ENCODE measurements at regions not wholly inside any gene's neighbourhood (a gene's known extent, or its start where the extent isn't known, plus 50 kb on each side); places are given as distances from the start of the nearest gene placed in this dataset.
"Not testable (repeated sequence)": the region's sequence is repeated elsewhere in the genome, so short reads cannot be mapped to it uniquely, and the experiment has no call there.

DNA sequence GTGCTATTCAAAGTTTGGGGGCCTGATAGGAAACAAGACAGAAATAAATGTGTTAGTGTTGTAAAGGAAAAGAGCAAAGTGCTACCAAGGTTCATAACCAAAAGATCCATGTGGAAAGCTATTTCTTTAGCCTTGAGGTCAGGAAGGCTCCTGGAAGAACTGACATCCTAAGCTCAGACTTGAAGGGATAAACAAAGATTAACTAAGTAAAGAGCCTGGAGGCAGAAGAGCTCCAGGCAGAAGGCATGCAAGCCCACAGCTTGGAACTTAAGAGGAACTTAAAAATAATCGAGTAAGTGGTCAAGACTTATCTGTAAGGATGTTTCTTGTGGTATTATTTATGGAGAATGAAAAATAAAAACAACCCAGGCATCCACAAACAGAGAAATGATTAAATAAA, 245.0 kb upstream of the MGAT5 start:
- DNase-seq: no peak
- no CpG with 5 or more reads among the region's 1 CpG for WGBS (ENCODE audit: insufficient coverage, low lambda C conversion rate)
- no peak overlapping the region for H3K4me3 ChIP-seq (ENCODE audit: low read length)

DNA sequence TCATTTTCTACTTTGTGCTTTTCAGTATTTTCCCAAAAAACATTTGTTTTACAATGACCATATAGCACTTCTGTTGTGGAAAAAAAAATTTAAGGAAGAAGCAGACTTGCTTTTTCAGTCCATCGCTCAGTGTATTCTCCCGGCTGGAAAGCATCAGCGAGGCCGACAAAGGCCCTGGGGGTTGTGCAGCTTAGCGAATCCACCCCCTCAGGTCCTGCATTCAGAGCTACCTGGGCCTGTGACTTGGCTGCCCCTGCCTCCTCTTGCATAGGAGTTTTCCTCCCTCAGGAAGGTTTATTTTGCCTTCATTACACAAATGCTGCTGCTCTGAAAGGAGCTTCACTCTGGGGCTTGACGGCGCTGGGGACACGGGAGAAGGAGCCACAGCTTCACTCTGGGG, 244.4 kb upstream of the MGAT5 start:
- no peak for DNase-seq
- WGBS (ENCODE audit: insufficient coverage, low lambda C conversion rate): no CpG with 5 or more reads among the region's 8 CpGs

More for the DNA sequence above, 245.0 kb upstream of the MGAT5 start:
- Histone ChIP-seq H3K36me3 (ENCODE audit: control insufficient read depth, insufficient read depth, low read length) (no peaks in the 10 kb centered on the region), H3K27me3 (ENCODE audit: control insufficient read depth, insufficient read depth, low read length) (no peaks in the 10 kb centered on the region), H3K9me3 (ENCODE audit: control insufficient read depth, low read depth, low read length) (no peaks in the 10 kb centered on the region), H3K27ac (ENCODE audit: low read length) (no peak overlapping the region), H3K4me1 (ENCODE audit: control insufficient read depth, insufficient read depth, low read length) (no peaks in the 10 kb centered on the region)

DNA sequence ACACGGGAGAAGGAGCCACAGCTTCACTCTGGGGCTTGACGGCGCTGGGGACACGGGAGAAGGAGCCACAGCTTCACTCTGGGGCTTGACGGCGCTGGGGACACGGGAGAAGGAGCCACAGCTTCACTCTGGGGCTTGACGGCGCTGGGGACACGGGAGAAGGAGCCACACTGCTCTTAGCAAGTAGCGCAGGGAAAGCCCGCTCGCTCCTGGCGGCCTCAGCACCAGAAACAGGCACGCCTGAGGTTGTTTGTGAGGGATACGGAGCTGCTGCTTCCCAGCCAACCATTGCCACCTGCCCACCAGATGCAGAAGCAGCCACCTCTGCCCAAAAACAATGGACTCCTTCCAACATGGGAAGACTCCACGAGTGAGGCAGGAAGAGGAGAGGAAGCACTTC, 244.0 kb upstream of the MGAT5 start:
- not testable (repeated sequence) for DNase-seq; H3K4me1 ChIP-seq (ENCODE audit: control insufficient read depth, insufficient read depth, low read length); H3K9me3 ChIP-seq (ENCODE audit: control insufficient read depth, low read depth, low read length); H3K27me3 ChIP-seq (ENCODE audit: control insufficient read depth, insufficient read depth, low read length); H3K36me3 ChIP-seq (ENCODE audit: control insufficient read depth, insufficient read depth, low read length); H3K4me3 ChIP-seq (ENCODE audit: low read length); H3K27ac ChIP-seq (ENCODE audit: low read length)
- no CpG with 5 or more reads among the region's 17 CpGs for WGBS (ENCODE audit: insufficient coverage, low lambda C conversion rate)

More for the DNA sequence above, 244.4 kb upstream of the MGAT5 start:
- H3K9me3 ChIP-seq (ENCODE audit: control insufficient read depth, low read depth, low read length): no peaks in the 10 kb centered on the region
- no peak overlapping the region for H3K27ac ChIP-seq (ENCODE audit: low read length)
- no peaks in the 10 kb centered on the region for H3K27me3 ChIP-seq (ENCODE audit: control insufficient read depth, insufficient read depth, low read length)
- no peaks in the 10 kb centered on the region for H3K4me1 ChIP-seq (ENCODE audit: control insufficient read depth, insufficient read depth, low read length)
- H3K4me3 ChIP-seq (ENCODE audit: low read length): no peak overlapping the region
- H3K36me3 ChIP-seq (ENCODE audit: control insufficient read depth, insufficient read depth, low read length): no peaks in the 10 kb centered on the region

GRCh38 chr2:134011936-134012586, 241.8 kb upstream of the MGAT5 start:
- WGBS (ENCODE audit: insufficient coverage, low lambda C conversion rate): no CpG with 5 or more reads among the region's 6 CpGs

GRCh38 chr2:134014196-134014960, 239.5 kb upstream of the MGAT5 start:
- DNase-seq: no peak
- no peak overlapping the region for H3K27ac ChIP-seq (ENCODE audit: low read length)
- 100% methylated on average over 1 of the region's 3 CpGs for WGBS (ENCODE audit: insufficient coverage, low lambda C conversion rate)
- no peaks in the 10 kb centered on the region for H3K4me1 ChIP-seq (ENCODE audit: control insufficient read depth, insufficient read depth, low read length)
- H3K9me3 ChIP-seq (ENCODE audit: control insufficient read depth, low read depth, low read length): no peaks in the 10 kb centered on the region
- no peak overlapping the region for H3K4me3 ChIP-seq (ENCODE audit: low read length)
- H3K36me3 ChIP-seq (ENCODE audit: control insufficient read depth, insufficient read depth, low read length): no peaks in the 10 kb centered on the region
- H3K27me3 ChIP-seq (ENCODE audit: control insufficient read depth, insufficient read depth, low read length): no peaks in the 10 kb centered on the region

More at GRCh38 chr2:134011936-134012586, 241.8 kb upstream of the MGAT5 start:
- Histone ChIP-seq H3K4me3 (ENCODE audit: low read length) (no peak overlapping the region), H3K27me3 (ENCODE audit: control insufficient read depth, insufficient read depth, low read length) (no peaks in the 10 kb centered on the region), H3K36me3 (ENCODE audit: control insufficient read depth, insufficient read depth, low read length) (no peaks in the 10 kb centered on the region), H3K27ac (ENCODE audit: low read length) (no peak overlapping the region), H3K4me1 (ENCODE audit: control insufficient read depth, insufficient read depth, low read length) (no peaks in the 10 kb centered on the region), H3K9me3 (ENCODE audit: control insufficient read depth, low read depth, low read length) (no peaks in the 10 kb centered on the region)
- no peak for DNase-seq

DNA sequence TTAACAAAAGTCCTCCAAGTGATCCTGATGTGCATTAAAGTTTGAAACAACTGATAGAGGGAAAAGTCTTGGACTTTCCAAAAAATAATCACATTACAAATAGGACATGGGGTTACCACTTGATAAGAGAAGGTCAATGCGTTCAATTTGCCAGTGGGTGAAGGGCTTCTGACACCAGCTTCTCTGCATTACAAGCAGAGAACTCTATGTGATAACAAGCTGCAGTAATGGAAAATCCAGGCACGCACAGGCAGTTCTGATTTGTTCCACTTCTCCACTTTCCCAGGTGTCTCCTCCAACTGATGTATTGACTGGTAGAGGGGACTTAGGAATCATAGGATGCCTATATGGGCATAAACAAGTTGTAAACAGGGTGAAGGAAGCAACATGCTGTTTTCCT, 234.0 kb upstream of the MGAT5 start:
- Histone ChIP-seq H3K4me3 (ENCODE audit: low read length) (no peak overlapping the region), H3K27me3 (ENCODE audit: control insufficient read depth, insufficient read depth, low read length) (no peaks in the 10 kb centered on the region), H3K9me3 (ENCODE audit: control insufficient read depth, low read depth, low read length) (no peaks in the 10 kb centered on the region), H3K36me3 (ENCODE audit: control insufficient read depth, insufficient read depth, low read length) (no peaks in the 10 kb centered on the region), H3K27ac (ENCODE audit: low read length) (no peak overlapping the region), H3K4me1 (ENCODE audit: control insufficient read depth, insufficient read depth, low read length) (no peaks in the 10 kb centered on the region)
- no CpG with 5 or more reads among the region's 2 CpGs for WGBS (ENCODE audit: insufficient coverage, low lambda C conversion rate)
- DNase-seq: no peak

- Histone ChIP-seq H3K27me3 (ENCODE audit: control insufficient read depth, insufficient read depth, low read length) (no peaks in the 10 kb centered on the region), H3K27ac (ENCODE audit: low read length) (no peak overlapping the region), H3K36me3 (ENCODE audit: control insufficient read depth, insufficient read depth, low read length) (no peaks in the 10 kb centered on the region), H3K9me3 (ENCODE audit: control insufficient read depth, low read depth, low read length) (no peaks in the 10 kb centered on the region), H3K4me1 (ENCODE audit: control insufficient read depth, insufficient read depth, low read length) (no peaks in the 10 kb centered on the region), H3K4me3 (ENCODE audit: low read length) (no peak overlapping the region)
- no CpG with 5 or more reads among the region's 3 CpGs for WGBS (ENCODE audit: insufficient coverage, low lambda C conversion rate)
- no peak for DNase-seq
Observed at GRCh38 chr2:134020608-134021007, 233.3 kb upstream of the MGAT5 start.

DNA sequence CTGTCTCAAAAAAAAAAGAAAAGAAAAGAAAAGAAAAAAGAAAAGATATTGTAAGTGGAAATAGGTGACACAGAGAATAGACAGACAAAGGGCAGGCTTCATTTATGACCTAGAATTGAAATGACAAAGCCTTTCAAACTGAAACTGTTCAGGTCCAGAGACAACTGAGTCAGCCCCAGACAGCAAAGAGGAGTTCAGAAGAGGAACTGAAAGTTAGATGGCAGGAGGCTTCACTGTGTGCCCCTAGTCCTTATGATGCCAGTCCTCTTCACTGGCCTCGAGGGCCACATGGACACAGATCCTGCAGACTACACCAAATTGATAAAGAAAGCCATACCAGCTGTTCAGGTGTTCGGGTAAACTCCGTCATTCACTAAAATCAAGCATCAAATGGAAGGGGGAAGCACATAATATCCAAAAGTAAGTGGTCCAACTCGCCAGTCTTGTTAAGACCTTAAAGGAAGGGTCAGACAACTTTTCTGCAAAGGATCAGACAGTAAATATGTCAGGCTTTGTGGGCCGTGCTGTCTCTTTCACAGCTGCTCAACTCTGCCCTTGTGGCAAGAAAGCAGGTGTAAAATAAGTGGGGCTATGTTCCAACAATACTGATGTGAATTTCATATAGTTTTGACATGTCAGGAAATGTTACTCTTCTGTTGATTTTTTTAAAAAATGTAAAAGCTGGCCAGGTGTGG, 231.9 kb upstream of the MGAT5 start:
- no peaks in the 10 kb centered on the region for H3K27me3 ChIP-seq (ENCODE audit: control insufficient read depth, insufficient read depth, low read length)
- 83% methylated on average over 1 of the region's 5 CpGs for WGBS (ENCODE audit: insufficient coverage, low lambda C conversion rate)
- H3K9me3 ChIP-seq (ENCODE audit: control insufficient read depth, low read depth, low read length): no peaks in the 10 kb centered on the region
- H3K4me3 ChIP-seq (ENCODE audit: low read length): no peak overlapping the region
- DNase-seq: no peak
- H3K36me3 ChIP-seq (ENCODE audit: control insufficient read depth, insufficient read depth, low read length): no peaks in the 10 kb centered on the region
- H3K27ac ChIP-seq (ENCODE audit: low read length): no peak overlapping the region
- H3K4me1 ChIP-seq (ENCODE audit: control insufficient read depth, insufficient read depth, low read length): no peaks in the 10 kb centered on the region

DNA sequence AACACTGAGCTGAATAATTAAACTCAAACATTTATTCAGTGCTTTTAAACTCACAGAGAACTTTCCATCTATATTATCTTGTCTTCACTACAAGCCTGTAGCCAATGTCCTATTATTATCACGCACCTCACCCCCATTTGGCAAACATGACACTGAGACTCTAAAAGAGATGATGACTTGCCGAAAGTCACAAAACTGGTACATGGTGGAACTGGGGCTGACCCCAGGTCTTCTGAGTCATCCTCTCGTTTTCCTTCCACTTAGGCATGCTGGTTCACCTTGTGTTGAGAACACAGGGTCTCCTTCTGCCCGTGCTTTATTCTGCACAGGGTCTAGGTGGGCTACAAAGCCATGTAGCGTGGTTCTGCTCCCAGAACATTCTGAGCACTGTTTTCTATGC, 230.0 kb upstream of the MGAT5 start:
- Histone ChIP-seq H3K27ac (ENCODE audit: low read length) (no peak overlapping the region), H3K27me3 (ENCODE audit: control insufficient read depth, insufficient read depth, low read length) (peaks cover 17% of the 10 kb centered on the region), H3K4me1 (ENCODE audit: control insufficient read depth, insufficient read depth, low read length) (peaks cover 5% of the 10 kb centered on the region), H3K9me3 (ENCODE audit: control insufficient read depth, low read depth, low read length) (no peaks in the 10 kb centered on the region), H3K4me3 (ENCODE audit: low read length) (no peak overlapping the region), H3K36me3 (ENCODE audit: control insufficient read depth, insufficient read depth, low read length) (no peaks in the 10 kb centered on the region)
- WGBS (ENCODE audit: insufficient coverage, low lambda C conversion rate): no CpG with 5 or more reads among the region's 5 CpGs
- no peak for DNase-seq

GRCh38 chr2:134027980-134028379, 225.9 kb upstream of the MGAT5 start:
- peaks cover 5% of the 10 kb centered on the region for H3K4me1 ChIP-seq (ENCODE audit: control insufficient read depth, insufficient read depth, low read length)
- H3K4me3 ChIP-seq (ENCODE audit: low read length): peak overlapping the region; percentile 26
- no CpG with 5 or more reads among the region's 21 CpGs for WGBS (ENCODE audit: insufficient coverage, low lambda C conversion rate)
- H3K27ac ChIP-seq (ENCODE audit: low read length): no peak overlapping the region
- H3K36me3 ChIP-seq (ENCODE audit: control insufficient read depth, insufficient read depth, low read length): no peaks in the 10 kb centered on the region
- peaks cover 27% of the 10 kb centered on the region for H3K27me3 ChIP-seq (ENCODE audit: control insufficient read depth, insufficient read depth, low read length)
- DNase-seq: peak in 1 of 2 donors; percentile 13
- H3K9me3 ChIP-seq (ENCODE audit: control insufficient read depth, low read depth, low read length): no peaks in the 10 kb centered on the region

Measured in large intestine (tissue), 3 donors.